HEK293 (cell line): ENCODE measurements at regions not wholly inside any gene's neighbourhood (a gene's known extent, or its start where the extent isn't known, plus 50 kb on each side); places are given as distances from the start of the nearest gene placed in this dataset.

ENCODE experiments used
- CTCF ChIA-PET: fragments of 350-600 bp; formaldehyde crosslinking; extraction: SDS; loops from one replicate; lab custom pipeline; 2021; ENCODE audit warnings: antibody characterized with exemption; lab: Yijun Ruan, JAX
- POLR2A ChIA-PET: fragments of 300-600 bp; formaldehyde crosslinking; extraction: SDS; loops from one replicate; lab custom pipeline; 2020; ENCODE audit warnings: antibody characterized with exemption, inconsistent platforms; lab: Yijun Ruan, JAX
- H3K27ac ChIP-seq: fragments of 200-500 bp; sonication (Bioruptor generic); 2 replicates; pipeline ENCODE4 v1.5.1; 2014; ENCODE audit warnings: low read depth, low read length, control low read depth, inconsistent platforms; ENCODE audit errors: extremely low read depth
- H3K36me3 ChIP-seq, 2 experiments: fragments of 200-500 bp in 1 of 2; sonication (Bioruptor generic) in 1 of 2; 1 replicate in 1 of 2; 2 replicates in 1 of 2; pipeline ENCODE4 v1.5.1; 2014 to 2017; ENCODE audit warnings: inconsistent platforms in 2 of 2, low read length in 2 of 2; ENCODE audit not compliant: control insufficient read depth in 2 of 2, insufficient read depth in 1 of 2
- H3K4me1 ChIP-seq: fragments of 200-500 bp; sonication (Bioruptor generic); 2 replicates; pipeline ENCODE4 v1.5.1; 2014; ENCODE audit warnings: mild to moderate bottlenecking, low read length, inconsistent platforms; ENCODE audit not compliant: control insufficient read depth, insufficient read depth
- H3K4me3 ChIP-seq: 2 replicates; pipeline ENCODE4 v1.5.1; 2011; ENCODE audit warnings: low read depth, mild to moderate bottlenecking, control low read depth, low read length, moderate library complexity
- H3K9me3 ChIP-seq: fragments of 200-500 bp; sonication (Bioruptor generic); 2 replicates; pipeline ENCODE4 v1.5.1; 2014; ENCODE audit warnings: low read depth, low read length, inconsistent platforms; ENCODE audit not compliant: control insufficient read depth, insufficient read depth
- FEZF1 ChIP-seq: fragments of 450-650 bp; formaldehyde crosslinking; IDR thresholded peaks from 2 replicates; pipeline ENCODE4 v1.5.1; 2016; ENCODE audit warnings: missing biosample characterization, missing genetic modification characterization
- RBAK ChIP-seq: fragments of 450-650 bp; formaldehyde crosslinking; IDR thresholded peaks from 2 replicates; pipeline ENCODE4 v1.5.1; 2016; ENCODE audit warnings: missing biosample characterization, missing genetic modification characterization
- SP3 ChIP-seq: fragments of 450-650 bp; formaldehyde crosslinking; IDR thresholded peaks from 2 replicates; pipeline ENCODE4 v1.5.1; 2016; ENCODE audit warnings: missing biosample characterization, missing genetic modification characterization
- TCF7L2 ChIP-seq: IDR thresholded peaks from 2 replicates; pipeline ENCODE4 v1.6.1; 2011; ENCODE audit warnings: low read depth, mild to moderate bottlenecking, inconsistent platforms, low read length, moderate library complexity, borderline replicate concordance
- ZBTB20 ChIP-seq: fragments of 450-650 bp; formaldehyde crosslinking; IDR thresholded peaks from 2 replicates; pipeline ENCODE4 v1.5.1; 2016; ENCODE audit warnings: missing biosample characterization, missing genetic modification characterization
- ZFHX2 ChIP-seq: fragments of 450-650 bp; formaldehyde crosslinking; conservative IDR thresholded peaks from 2 replicates; pipeline ENCODE4 v1.5.1; 2016; ENCODE audit warnings: missing biosample characterization, missing genetic modification characterization
- ZNF174 ChIP-seq: fragments of 450-650 bp; formaldehyde crosslinking; IDR thresholded peaks from 2 replicates; pipeline ENCODE4 v1.5.0; 2017; ENCODE audit warnings: missing biosample characterization, mild to moderate bottlenecking, missing genetic modification characterization
- ZNF248 ChIP-seq: fragments of 450-650 bp; formaldehyde crosslinking; IDR thresholded peaks from 2 replicates; pipeline ENCODE4 v1.5.1; 2017; ENCODE audit warnings: missing biosample characterization, missing genetic modification characterization
- ZNF311 ChIP-seq: fragments of 450-650 bp; formaldehyde crosslinking; IDR thresholded peaks from 2 replicates; pipeline ENCODE4 v1.5.1; 2017; ENCODE audit warnings: missing biosample characterization, missing genetic modification characterization, borderline replicate concordance
- ZNF391 ChIP-seq: fragments of 450-650 bp; formaldehyde crosslinking; IDR thresholded peaks from 2 replicates; pipeline ENCODE4 v1.5.1; 2016; ENCODE audit warnings: low read depth, missing biosample characterization, missing genetic modification characterization, borderline replicate concordance
- ZNF530 ChIP-seq: fragments of 450-650 bp; formaldehyde crosslinking; IDR thresholded peaks from 2 replicates; pipeline ENCODE4 v1.5.1; 2016; ENCODE audit warnings: low read depth, missing biosample characterization, missing genetic modification characterization
- ZNF571 ChIP-seq: fragments of 450-650 bp; formaldehyde crosslinking; IDR thresholded peaks from 2 replicates; pipeline ENCODE4 v1.5.0; 2017; ENCODE audit warnings: missing biosample characterization, missing genetic modification characterization
- ZNF658 ChIP-seq: fragments of 450-650 bp; formaldehyde crosslinking; IDR thresholded peaks from 2 replicates; pipeline ENCODE4; 2016; ENCODE audit warnings: missing biosample characterization, missing genetic modification characterization
- ZXDB ChIP-seq: fragments of 450-650 bp; formaldehyde crosslinking; IDR thresholded peaks from 2 replicates; pipeline ENCODE4 v1.5.1; 2016; ENCODE audit warnings: missing biosample characterization, missing genetic modification characterization
- TF ChIP-seq, protein P1 (sequence below): fragments of 450-650 bp; formaldehyde crosslinking; IDR thresholded peaks from 2 replicates; pipeline ENCODE4 v1.5.1; 2016; ENCODE audit warnings: missing biosample characterization, missing genetic modification characterization, borderline replicate concordance
- TF ChIP-seq, protein P2 (sequence below): fragments of 450-650 bp; formaldehyde crosslinking; IDR thresholded peaks from 2 replicates; pipeline ENCODE4 v1.5.1; 2016; ENCODE audit warnings: missing biosample characterization, missing genetic modification characterization
- TF ChIP-seq, protein P3 (sequence below): fragments of 450-650 bp; formaldehyde crosslinking; IDR thresholded peaks from 2 replicates; pipeline ENCODE4 v1.5.1; 2016; ENCODE audit warnings: missing biosample characterization, missing genetic modification characterization
- TF ChIP-seq, protein P4 (sequence below): fragments of 450-650 bp; formaldehyde crosslinking; optimal IDR thresholded peaks from 2 replicates; pipeline ENCODE3; 2016; ENCODE audit warnings: missing biosample characterization, mild to moderate bottlenecking, missing genetic modification characterization
- TF ChIP-seq, protein P5 (sequence below): IDR thresholded peaks from 2 replicates; pipeline ENCODE4 v1.6.1; 2011; ENCODE audit warnings: mild to moderate bottlenecking, low read depth, low read length, borderline replicate concordance
- TF ChIP-seq, protein P6 (sequence below): fragments of 450-650 bp; formaldehyde crosslinking; IDR thresholded peaks from 2 replicates; pipeline ENCODE4 v1.5.1; 2016; ENCODE audit warnings: missing biosample characterization, missing genetic modification characterization, low read depth

DNA sequence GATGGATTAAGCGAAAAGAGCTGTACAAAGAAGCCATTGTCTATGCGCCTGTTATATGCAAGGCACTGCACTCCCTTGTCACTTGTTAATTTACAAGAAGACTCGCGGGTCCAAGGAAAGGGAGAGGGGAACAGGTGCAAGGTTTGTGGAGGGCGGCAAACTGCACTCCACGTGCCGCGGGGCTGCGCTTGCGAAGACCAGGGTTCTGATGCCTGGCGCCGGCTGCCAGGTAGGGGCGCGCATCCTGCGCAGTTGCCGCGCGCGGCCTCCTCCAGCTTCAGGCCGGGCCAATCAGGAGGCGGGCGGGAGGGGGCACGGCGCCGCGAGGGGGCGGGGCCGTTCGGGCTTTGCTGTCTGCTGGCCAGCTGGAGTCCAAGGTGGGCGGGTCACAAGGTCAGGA lies 140.6 kb upstream of the PALS2 start (continued):
- TF ChIP-seq, protein P1, sequence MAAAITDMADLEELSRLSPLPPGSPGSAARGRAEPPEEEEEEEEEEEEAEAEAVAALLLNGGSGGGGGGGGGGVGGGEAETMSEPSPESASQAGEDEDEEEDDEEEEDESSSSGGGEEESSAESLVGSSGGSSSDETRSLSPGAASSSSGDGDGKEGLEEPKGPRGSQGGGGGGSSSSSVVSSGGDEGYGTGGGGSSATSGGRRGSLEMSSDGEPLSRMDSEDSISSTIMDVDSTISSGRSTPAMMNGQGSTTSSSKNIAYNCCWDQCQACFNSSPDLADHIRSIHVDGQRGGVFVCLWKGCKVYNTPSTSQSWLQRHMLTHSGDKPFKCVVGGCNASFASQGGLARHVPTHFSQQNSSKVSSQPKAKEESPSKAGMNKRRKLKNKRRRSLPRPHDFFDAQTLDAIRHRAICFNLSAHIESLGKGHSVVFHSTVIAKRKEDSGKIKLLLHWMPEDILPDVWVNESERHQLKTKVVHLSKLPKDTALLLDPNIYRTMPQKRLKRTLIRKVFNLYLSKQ (tag by site-specific recombination) = no peak
- TF ChIP-seq ZBTB20 (tag by site-specific recombination) (no peak), ZNF311 (no peak), ZNF658 (no peak), TCF7L2 (no peak)
- TF ChIP-seq, protein P2, sequence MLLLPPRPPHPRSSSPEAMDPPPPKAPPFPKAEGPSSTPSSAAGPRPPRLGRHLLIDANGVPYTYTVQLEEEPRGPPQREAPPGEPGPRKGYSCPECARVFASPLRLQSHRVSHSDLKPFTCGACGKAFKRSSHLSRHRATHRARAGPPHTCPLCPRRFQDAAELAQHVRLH = no peak

DNA sequence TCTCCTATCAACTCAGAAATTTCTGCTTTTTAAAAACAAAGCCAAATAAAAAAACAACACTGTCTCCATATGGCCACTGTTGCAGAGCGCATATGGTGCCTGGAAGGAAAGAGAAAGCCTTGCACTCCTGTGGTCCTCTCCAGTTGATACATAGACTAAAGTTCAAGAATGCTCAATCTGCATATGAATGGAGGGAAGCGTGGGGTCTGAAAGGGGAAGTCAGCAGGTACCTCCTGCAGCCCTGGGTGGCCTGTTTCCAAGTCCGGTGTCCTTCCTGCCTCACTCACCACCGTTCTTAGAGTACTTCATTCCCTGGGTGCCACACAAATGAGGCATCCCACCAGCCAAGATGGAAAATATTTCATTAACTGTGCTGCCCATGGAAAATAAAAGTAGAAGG lies 138.3 kb upstream of the PALS2 start:
- no peak overlapping the region for H3K4me3 ChIP-seq

DNA sequence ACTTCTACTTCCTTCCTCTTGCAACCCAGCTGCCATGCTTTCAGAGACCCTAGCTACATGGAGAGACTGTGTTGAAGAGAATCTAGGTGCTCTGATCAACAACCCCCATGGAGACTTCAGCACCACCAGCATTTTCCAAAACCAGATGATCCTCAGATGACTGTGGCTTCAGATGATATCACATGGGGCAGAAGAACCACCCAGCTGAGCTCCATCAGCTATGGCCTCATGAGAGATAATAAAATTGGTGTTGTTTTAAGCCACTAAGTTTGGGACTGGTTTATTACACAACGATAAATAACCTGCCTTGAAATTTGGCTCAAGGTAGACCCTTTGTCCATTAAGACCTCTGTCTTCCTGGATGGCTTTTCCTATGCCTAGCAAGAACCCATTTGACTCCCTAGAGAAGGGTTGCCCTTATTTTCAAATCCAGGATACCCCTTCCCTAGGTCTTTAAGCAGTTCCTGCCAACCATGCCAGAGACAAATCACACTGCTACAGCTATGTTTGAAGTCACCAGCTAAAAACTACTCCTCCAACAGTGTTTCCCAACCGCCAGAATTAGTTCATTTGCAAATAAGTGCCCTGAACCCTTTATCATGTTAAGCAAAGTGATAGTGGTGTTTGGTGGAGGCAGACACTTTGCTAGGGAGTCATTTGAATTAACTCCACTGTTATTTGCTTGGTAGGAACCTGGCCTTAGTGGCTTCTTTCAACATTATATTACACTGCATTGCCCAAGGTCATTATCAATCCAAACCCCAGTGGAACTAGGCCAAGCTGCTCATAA lies 136.9 kb upstream of the PALS2 start:
- H3K4me1 ChIP-seq = no peaks in the 10 kb centered on the region
- TF ChIP-seq SP3 (tag by site-specific recombination) = no peak
- TF ChIP-seq, protein P3, sequence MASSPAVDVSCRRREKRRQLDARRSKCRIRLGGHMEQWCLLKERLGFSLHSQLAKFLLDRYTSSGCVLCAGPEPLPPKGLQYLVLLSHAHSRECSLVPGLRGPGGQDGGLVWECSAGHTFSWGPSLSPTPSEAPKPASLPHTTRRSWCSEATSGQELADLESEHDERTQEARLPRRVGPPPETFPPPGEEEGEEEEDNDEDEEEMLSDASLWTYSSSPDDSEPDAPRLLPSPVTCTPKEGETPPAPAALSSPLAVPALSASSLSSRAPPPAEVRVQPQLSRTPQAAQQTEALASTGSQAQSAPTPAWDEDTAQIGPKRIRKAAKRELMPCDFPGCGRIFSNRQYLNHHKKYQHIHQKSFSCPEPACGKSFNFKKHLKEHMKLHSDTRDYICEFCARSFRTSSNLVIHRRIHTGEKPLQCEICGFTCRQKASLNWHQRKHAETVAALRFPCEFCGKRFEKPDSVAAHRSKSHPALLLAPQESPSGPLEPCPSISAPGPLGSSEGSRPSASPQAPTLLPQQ = no peak
- TF ChIP-seq, protein P4, sequence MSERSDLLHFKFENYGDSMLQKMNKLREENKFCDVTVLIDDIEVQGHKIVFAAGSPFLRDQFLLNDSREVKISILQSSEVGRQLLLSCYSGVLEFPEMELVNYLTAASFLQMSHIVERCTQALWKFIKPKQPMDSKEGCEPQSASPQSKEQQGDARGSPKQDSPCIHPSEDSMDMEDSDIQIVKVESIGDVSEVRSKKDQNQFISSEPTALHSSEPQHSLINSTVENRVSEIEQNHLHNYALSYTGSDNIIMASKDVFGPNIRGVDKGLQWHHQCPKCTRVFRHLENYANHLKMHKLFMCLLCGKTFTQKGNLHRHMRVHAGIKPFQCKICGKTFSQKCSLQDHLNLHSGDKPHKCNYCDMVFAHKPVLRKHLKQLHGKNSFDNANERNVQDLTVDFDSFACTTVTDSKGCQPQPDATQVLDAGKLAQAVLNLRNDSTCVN (tag by site-specific recombination) = no peak
- no peak for TF ChIP-seq ZNF571 (tag by site-specific recombination)
- TF ChIP-seq, protein P5, sequence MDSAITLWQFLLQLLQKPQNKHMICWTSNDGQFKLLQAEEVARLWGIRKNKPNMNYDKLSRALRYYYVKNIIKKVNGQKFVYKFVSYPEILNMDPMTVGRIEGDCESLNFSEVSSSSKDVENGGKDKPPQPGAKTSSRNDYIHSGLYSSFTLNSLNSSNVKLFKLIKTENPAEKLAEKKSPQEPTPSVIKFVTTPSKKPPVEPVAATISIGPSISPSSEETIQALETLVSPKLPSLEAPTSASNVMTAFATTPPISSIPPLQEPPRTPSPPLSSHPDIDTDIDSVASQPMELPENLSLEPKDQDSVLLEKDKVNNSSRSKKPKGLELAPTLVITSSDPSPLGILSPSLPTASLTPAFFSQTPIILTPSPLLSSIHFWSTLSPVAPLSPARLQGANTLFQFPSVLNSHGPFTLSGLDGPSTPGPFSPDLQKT = no peak
- TF ChIP-seq ZNF248 (tag by site-specific recombination) = no peak
- TF ChIP-seq ZNF530 (tag by site-specific recombination) = no peak
- TF ChIP-seq ZXDB (tag by site-specific recombination) = no peak
- TF ChIP-seq FEZF1 (tag by site-specific recombination) = no peak
- no peak overlapping the region for H3K4me3 ChIP-seq
- no peak overlapping the region for H3K27ac ChIP-seq
- no peaks in the 10 kb centered on the region for H3K36me3 ChIP-seq
- POLR2A ChIA-PET = no interaction called here
- H3K9me3 ChIP-seq = no peaks in the 10 kb centered on the region
- CTCF ChIA-PET = no interaction called here

More for the DNA sequence above, 138.3 kb upstream of the PALS2 start:
- no peaks in the 10 kb centered on the region for H3K9me3 ChIP-seq
- H3K4me1 ChIP-seq = no peaks in the 10 kb centered on the region
- ChIA-PET POLR2A (no interaction called here), CTCF (no interaction called here)
- H3K27ac ChIP-seq = no peak overlapping the region
- TF ChIP-seq, protein P6, sequence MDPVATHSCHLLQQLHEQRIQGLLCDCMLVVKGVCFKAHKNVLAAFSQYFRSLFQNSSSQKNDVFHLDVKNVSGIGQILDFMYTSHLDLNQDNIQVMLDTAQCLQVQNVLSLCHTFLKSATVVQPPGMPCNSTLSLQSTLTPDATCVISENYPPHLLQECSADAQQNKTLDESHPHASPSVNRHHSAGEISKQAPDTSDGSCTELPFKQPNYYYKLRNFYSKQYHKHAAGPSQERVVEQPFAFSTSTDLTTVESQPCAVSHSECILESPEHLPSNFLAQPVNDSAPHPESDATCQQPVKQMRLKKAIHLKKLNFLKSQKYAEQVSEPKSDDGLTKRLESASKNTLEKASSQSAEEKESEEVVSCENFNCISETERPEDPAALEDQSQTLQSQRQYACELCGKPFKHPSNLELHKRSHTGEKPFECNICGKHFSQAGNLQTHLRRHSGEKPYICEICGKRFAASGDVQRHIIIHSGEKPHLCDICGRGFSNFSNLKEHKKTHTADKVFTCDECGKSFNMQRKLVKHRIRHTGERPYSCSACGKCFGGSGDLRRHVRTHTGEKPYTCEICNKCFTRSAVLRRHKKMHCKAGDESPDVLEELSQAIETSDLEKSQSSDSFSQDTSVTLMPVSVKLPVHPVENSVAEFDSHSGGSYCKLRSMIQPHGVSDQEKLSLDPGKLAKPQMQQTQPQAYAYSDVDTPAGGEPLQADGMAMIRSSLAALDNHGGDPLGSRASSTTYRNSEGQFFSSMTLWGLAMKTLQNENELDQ (tag by site-specific recombination) = no peak
- TF ChIP-seq ZFHX2 = no peak
- no peak for TF ChIP-seq ZNF391 (tag by site-specific recombination)
- no peak for TF ChIP-seq RBAK
- no peak for TF ChIP-seq ZNF174 (tag by site-specific recombination)
- no peaks in the 10 kb centered on the region for H3K36me3 ChIP-seq
